ENCODE measurements at regions not wholly inside any gene's neighbourhood (a gene's known extent, or its start where the extent isn't known, plus 50 kb on each side); places are given as distances from the start of the nearest gene placed in this dataset.

DNA sequence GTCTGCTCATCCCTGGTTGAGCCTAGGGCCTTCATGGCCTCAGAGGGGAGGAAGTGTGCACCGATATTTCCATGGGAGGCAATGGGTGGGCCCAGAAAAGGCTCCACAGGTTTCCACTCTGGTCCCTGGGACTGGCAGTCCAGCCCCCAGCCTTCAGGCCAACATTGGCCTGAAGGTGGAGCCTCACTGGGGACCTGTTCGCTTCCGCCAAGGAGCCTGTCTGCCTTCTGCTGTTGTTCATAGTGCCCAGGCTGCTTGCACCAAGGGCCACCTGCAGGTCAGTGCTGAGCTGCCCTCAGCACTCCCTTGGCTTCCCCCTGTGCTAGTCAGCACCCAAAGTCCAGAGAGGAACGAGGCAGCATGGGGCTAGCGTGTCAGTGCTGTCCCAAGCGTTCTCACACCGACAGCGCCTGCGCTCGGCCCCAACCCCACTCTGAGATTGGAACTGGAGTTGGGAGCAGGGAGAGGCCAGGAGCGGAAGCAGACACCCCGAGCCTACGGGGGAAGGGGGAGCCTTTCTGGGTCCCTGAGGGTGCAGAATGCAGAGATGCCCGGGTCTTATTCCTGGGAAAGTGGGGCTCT lies 720.7 kb downstream of the PCDH18 start:
- no peak for TF ChIP-seq EZH2 (IDR thresholded peaks at IDR 0.05; ENCODE audit: low read depth)
- TF ChIP-seq, protein P1, sequence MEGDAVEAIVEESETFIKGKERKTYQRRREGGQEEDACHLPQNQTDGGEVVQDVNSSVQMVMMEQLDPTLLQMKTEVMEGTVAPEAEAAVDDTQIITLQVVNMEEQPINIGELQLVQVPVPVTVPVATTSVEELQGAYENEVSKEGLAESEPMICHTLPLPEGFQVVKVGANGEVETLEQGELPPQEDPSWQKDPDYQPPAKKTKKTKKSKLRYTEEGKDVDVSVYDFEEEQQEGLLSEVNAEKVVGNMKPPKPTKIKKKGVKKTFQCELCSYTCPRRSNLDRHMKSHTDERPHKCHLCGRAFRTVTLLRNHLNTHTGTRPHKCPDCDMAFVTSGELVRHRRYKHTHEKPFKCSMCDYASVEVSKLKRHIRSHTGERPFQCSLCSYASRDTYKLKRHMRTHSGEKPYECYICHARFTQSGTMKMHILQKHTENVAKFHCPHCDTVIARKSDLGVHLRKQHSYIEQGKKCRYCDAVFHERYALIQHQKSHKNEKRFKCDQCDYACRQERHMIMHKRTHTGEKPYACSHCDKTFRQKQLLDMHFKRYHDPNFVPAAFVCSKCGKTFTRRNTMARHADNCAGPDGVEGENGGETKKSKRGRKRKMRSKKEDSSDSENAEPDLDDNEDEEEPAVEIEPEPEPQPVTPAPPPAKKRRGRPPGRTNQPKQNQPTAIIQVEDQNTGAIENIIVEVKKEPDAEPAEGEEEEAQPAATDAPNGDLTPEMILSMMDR (conservative IDR thresholded peaks at IDR 0.05): no peak

All from PC-9 (cell line).